Activated T-cell treated with anti-CD3 and anti-CD28 coated beads, Interleukin-2, amount 50 U/mL, for 72 hours (primary cell): ENCODE measurements at regions not wholly inside any gene's neighbourhood (a gene's known extent, or its start where the extent isn't known, plus 50 kb on each side); places are given as distances from the start of the nearest gene placed in this dataset.
"Not testable (repeated sequence)": the region's sequence is repeated elsewhere in the genome, so short reads cannot be mapped to it uniquely, and the experiment has no call there.

Source experiments
- ATAC-seq, 2 donors: fragments of 150-1000 bp; cut with Tn5 transposase; replicated peaks in 1 of 2; 2 replicates each; pipeline ENCODE4 v1.10.0; 2021; ENCODE audit warnings: moderate library complexity in 2 of 2, mild to moderate bottlenecking in 1 of 2
- DNase-seq, 2 donors: peaks; one replicate each; pipeline ENCODE4 v3.0.0; 2021 to 2022; ENCODE audit warnings: mixed read lengths in 1 of 2
- H3K27ac Mint-ChIP-seq: one replicate; pipeline ENCODE4 v1.8.0; 2022; ENCODE audit warnings: mild to moderate bottlenecking, moderate library complexity, mixed read lengths
- H3K27me3 Mint-ChIP-seq: one replicate; pipeline ENCODE4 v1.8.0; 2022; ENCODE audit warnings: low read depth, mixed read lengths
- H3K36me3 Mint-ChIP-seq, 2 donors: one replicate each; pipeline ENCODE4 v1.8.0; 2022; ENCODE audit warnings: mixed read lengths in 2 of 2, mild to moderate bottlenecking in 1 of 2; ENCODE audit not compliant: insufficient read depth in 2 of 2
- H3K4me1 Mint-ChIP-seq: one replicate; pipeline ENCODE4 v1.8.0; 2022; ENCODE audit warnings: low read depth, mixed read lengths
- H3K4me3 Mint-ChIP-seq, 2 donors: one replicate each; pipeline ENCODE4 v1.8.0; 2022; ENCODE audit warnings: mild to moderate bottlenecking in 2 of 2, mixed read lengths in 2 of 2, moderate library complexity in 2 of 2
- H3K9me3 Mint-ChIP-seq, 2 donors: one replicate each; pipeline ENCODE4 v1.8.0; 2022; ENCODE audit warnings: mixed read lengths in 2 of 2

DNA sequence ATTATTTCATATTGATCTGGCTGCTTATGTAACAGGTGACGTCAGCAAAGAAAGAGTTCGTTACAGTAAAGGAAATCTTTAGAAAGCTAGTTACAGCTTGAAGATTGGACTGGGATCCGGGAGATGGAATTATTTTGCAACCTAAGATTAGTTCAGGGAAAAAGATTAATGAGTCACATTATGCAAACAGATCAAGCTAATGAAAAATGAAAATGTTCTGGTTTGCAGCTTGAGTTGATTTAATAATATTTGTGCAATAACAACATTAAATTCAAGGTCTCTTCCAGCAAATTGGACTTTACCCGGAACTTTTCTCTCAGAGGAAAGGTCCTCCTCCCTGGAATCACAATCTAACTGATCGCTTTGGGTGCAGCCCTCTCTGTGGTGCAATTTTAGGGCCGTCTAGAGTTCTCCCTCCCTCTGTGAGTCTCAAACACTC is 119.5 kb downstream of the OTUD1 start:
- Mint-ChIP-seq H3K27me3 (no peaks in the 10 kb centered on the region), H3K36me3 (peaks cover 3 to 5% of the 10 kb centered on the region in 2 donors), H3K9me3 (peaks cover 0 to 7% of the 10 kb centered on the region in 2 donors), H3K4me1 (peaks cover 33% of the 10 kb centered on the region), H3K27ac (no peak overlapping the region), H3K4me3 (peak overlapping the region in 1 of 2 donors; percentile 47)
- ATAC-seq (no peak), DNase-seq (no peak)

DNA sequence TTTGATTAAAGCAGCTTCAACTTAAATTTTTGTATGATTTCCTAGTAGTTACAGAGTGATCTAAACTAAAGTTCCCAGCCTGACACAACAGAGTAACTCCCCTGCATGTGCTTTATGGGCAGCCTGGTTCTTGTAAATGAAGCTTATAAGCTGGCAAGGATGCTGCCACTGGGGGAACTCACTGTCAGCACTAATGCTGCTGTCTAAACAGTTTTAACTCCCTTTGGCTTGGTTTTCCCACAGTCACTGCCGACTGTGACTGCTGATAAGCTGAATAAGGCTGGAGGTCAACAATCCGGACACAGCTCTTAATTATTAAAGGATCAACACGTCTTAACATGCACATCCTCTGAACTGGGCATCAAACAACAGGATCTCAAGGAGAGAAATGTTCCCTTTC is 130.1 kb downstream of the OTUD1 start:
- ATAC-seq (no peak), DNase-seq (no peak)
- no peak overlapping the region for H3K27ac Mint-ChIP-seq
- H3K36me3 Mint-ChIP-seq: peaks cover 13 to 28% of the 10 kb centered on the region in 2 donors
- H3K9me3 Mint-ChIP-seq: peaks cover 15 to 17% of the 10 kb centered on the region in 2 donors
- peaks cover 2% of the 10 kb centered on the region for H3K27me3 Mint-ChIP-seq
- H3K4me1 Mint-ChIP-seq: no peaks in the 10 kb centered on the region
- no peak overlapping the region for H3K4me3 Mint-ChIP-seq

DNA sequence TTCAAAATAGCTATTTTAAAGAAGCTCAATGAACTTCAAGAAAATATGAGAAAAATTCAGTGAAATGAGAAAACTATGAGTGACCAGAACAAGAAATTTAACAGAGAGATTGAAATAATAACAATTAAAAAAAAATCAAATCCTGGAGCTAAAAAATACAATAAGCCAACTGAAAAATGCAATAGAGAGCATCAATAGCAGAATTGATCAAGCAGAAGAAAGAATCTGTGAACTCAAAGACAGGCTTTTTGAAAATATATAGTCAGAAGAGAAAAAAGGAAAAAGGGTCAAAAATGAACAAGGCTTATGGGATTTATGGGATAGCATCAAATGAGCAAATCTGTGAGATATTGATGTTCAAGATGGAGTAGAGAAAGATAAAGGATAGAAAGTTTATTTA is 133.0 kb downstream of the OTUD1 start:
- Mint-ChIP-seq H3K9me3 (peaks cover 14 to 15% of the 10 kb centered on the region in 2 donors), H3K27ac (no peak overlapping the region), H3K4me1 (no peaks in the 10 kb centered on the region), H3K4me3 (no peak overlapping the region), H3K27me3 (no peaks in the 10 kb centered on the region), H3K36me3 (peaks cover 13 to 21% of the 10 kb centered on the region in 2 donors)
- no peak for ATAC-seq
- DNase-seq: no peak

DNA sequence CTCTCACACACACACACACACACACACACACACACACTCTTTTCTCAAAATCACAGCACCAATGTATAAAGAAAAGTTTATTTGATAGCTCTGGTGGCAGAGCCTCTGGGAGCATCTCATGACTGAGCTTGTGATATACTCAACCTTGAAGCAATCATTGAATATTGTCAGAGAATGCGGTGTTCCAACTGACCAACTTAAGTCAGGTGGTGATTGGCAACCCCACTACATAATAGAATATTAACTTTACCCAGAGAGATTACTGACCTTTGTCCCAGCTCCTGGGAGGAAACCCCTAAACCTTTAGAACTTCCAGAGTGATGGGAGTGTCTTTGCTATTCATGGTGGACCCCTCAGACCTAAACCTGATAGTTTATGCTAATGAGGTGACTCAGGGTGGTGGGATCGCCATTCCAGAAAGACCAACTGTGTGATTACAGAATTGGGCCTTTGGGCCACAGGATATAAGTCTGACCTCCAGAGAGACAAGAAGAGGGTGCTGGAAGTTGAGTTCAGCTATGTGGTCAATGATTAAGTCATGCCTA is 143.1 kb downstream of the OTUD1 start:
- Mint-ChIP-seq H3K4me3 (no peak overlapping the region), H3K27ac (no peak overlapping the region), H3K36me3 (no peaks in the 10 kb centered on the region), H3K27me3 (no peaks in the 10 kb centered on the region), H3K4me1 (no peaks in the 10 kb centered on the region), H3K9me3 (no peaks in the 10 kb centered on the region)
- ATAC-seq: no peak
- no peak for DNase-seq

DNA sequence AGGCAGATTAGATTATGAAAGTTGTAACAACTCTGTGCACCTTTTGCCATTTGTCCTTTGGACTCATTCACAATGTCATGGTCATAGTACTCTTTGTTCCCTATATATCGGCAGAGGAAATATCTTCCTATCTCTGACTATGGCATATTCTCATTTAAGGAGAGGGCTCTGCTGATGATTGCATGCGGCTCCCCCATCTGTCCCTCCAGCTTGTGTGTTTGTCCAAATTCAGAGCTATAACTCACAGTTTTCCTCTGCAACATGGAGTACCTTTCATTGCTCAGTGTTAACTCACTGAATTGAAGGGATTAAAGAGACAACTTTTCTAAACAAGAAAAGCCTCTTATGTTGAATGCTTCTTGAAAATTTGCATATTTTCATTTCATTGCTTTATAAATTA is 145.5 kb downstream of the OTUD1 start:
- H3K27ac Mint-ChIP-seq: no peak overlapping the region
- DNase-seq: no peak
- no peak for ATAC-seq
- no peaks in the 10 kb centered on the region for H3K36me3 Mint-ChIP-seq
- no peaks in the 10 kb centered on the region for H3K27me3 Mint-ChIP-seq
- no peak overlapping the region for H3K4me3 Mint-ChIP-seq
- no peaks in the 10 kb centered on the region for H3K4me1 Mint-ChIP-seq
- peaks cover 0 to 2% of the 10 kb centered on the region in 2 donors for H3K9me3 Mint-ChIP-seq

DNA sequence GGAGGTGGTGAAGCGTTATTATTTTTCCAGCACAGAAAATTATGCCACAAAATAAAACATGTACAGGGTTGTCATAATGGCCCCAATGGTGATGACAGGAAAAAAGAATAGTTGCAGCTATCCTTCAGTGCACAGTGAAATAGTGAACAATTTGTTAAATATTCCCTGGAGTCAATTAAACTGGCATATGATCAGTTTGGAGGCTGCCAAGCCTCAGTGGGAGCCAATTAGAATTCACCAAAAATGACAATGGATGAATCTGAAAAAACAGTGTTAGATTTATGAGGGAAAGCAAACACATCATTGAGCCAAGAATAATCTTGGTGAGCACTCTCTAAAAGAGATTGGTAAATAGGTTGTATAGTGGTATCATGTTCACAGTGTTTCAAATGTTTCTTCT is 146.3 kb downstream of the OTUD1 start:
- H3K36me3 Mint-ChIP-seq: no peaks in the 10 kb centered on the region
- H3K27me3 Mint-ChIP-seq: no peaks in the 10 kb centered on the region
- H3K27ac Mint-ChIP-seq: no peak overlapping the region
- no peaks in the 10 kb centered on the region for H3K4me1 Mint-ChIP-seq
- H3K4me3 Mint-ChIP-seq: no peak overlapping the region
- no peak for DNase-seq
- H3K9me3 Mint-ChIP-seq: peaks cover 0 to 2% of the 10 kb centered on the region in 2 donors
- no peak for ATAC-seq

DNA sequence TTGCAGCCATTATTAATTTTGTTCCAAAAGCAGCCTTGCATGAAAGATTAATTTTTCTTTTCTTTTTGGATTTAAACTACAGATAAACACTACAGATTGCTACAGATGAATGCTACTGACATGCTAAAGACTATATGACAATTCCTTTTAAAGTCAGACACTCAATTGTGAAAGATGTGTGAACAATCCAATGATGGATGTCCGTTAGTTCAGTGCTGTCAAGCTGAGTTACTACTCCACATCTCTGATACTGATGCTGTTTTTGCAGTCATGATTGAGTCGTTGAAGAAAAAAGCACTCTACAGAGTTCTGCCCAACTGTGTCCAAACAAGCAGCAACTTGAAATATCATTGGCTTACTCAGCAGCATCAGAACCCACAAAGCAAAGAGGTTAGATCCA is 146.8 kb downstream of the OTUD1 start:
- Mint-ChIP-seq H3K27me3 (no peaks in the 10 kb centered on the region), H3K9me3 (peaks cover 0 to 2% of the 10 kb centered on the region in 2 donors), H3K4me3 (no peak overlapping the region), H3K4me1 (no peaks in the 10 kb centered on the region), H3K27ac (no peak overlapping the region), H3K36me3 (no peaks in the 10 kb centered on the region)
- no peak for ATAC-seq
- no peak for DNase-seq

DNA sequence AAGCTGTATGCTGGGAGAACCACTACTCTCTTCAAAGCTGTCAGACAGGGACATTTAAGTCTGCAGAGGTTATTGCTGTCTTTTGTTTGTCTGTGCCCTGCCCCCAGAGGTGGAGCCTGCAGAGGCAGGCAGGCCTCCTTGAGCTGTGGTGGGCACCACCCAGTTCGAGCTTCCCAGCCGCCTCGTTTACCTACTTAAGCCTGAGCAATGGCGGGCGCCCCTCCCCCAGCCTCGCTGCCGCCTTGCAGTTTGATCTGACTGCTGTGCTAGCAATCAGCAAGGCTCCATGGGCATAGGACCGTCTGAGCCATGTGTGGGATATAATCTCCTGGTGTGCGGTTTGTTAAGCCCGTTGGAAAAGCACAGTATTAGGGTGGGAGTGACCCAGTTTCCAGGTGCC is 156.4 kb downstream of the OTUD1 start:
- not testable (repeated sequence) for DNase-seq, H3K27me3 Mint-ChIP-seq, ATAC-seq, H3K27ac Mint-ChIP-seq, H3K4me1 Mint-ChIP-seq, H3K9me3 Mint-ChIP-seq, H3K4me3 Mint-ChIP-seq
- H3K36me3 Mint-ChIP-seq: peaks cover 7 to 19% of the 10 kb centered on the region in 2 donors

DNA sequence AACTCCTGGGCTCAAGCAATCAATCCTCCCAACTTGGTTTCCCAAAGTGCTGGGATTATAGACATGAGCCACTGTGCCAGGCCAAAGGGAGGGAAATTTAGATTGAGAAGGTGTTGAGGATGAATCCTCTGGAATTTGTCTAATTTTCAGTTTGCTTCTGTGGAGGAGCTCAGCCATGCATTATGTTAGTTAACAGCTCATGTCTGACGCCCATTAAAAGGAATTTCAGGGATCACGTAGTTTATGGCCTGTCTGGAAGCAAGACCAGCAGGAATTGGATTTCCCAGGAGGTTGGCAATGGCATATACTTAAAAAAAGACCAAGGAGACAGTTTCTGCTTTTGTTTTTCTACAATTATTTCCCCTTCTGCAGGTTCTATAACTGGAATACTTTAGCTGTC is 165.7 kb downstream of the OTUD1 start:
- ATAC-seq (no peak), DNase-seq (no peak)
- Mint-ChIP-seq H3K4me1 (no peaks in the 10 kb centered on the region), H3K27me3 (no peaks in the 10 kb centered on the region), H3K4me3 (no peak overlapping the region), H3K27ac (no peak overlapping the region), H3K36me3 (no peaks in the 10 kb centered on the region), H3K9me3 (no peaks in the 10 kb centered on the region)

DNA sequence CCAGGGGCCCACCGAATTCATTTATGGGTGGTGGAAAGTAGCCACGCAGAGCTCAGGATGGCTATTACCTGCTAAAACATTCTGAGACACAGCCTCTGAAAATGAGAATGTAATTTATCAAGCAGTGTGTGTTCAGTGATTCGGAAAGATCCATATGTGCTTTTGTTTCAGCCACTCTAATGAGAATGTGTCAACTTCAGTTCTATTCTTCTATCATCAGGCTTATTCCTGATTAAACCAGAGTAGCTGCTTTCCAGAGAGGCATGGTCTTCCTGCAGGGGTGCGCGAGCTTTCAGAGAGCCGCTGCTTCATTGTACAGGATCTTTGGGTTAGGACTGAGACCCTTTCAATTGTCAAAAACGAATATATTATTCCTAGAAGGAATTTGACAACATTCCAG is 167.6 kb downstream of the OTUD1 start:
- Mint-ChIP-seq H3K27me3 (no peaks in the 10 kb centered on the region), H3K27ac (no peak overlapping the region), H3K4me3 (no peak overlapping the region), H3K4me1 (no peaks in the 10 kb centered on the region), H3K36me3 (no peaks in the 10 kb centered on the region), H3K9me3 (no peaks in the 10 kb centered on the region)
- DNase-seq: no peak
- no peak for ATAC-seq

DNA sequence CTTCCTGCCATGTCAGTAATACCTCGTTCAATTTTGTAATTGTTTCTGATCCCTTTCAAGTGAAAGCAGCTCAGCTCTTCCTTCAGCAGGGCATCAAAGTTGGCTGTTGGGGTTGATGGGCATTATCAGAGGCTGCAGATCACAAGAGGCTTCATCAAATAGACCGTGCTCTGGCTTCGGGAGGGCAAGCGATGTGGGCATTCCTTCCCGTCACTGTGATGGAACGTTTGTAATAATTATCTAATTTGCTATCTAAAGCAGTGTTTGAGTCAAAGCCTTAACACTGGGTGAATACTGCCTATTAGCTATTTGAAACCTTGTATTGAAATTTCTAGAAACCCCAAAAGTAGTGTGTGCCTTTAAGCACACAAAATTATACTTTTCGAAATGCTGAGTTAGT is 170.1 kb downstream of the OTUD1 start:
- H3K27me3 Mint-ChIP-seq: no peaks in the 10 kb centered on the region
- H3K9me3 Mint-ChIP-seq: no peaks in the 10 kb centered on the region
- H3K27ac Mint-ChIP-seq: no peak overlapping the region
- no peak overlapping the region for H3K4me3 Mint-ChIP-seq
- no peaks in the 10 kb centered on the region for H3K36me3 Mint-ChIP-seq
- DNase-seq (no peak), ATAC-seq (no peak)
- peaks cover 2% of the 10 kb centered on the region for H3K4me1 Mint-ChIP-seq

DNA sequence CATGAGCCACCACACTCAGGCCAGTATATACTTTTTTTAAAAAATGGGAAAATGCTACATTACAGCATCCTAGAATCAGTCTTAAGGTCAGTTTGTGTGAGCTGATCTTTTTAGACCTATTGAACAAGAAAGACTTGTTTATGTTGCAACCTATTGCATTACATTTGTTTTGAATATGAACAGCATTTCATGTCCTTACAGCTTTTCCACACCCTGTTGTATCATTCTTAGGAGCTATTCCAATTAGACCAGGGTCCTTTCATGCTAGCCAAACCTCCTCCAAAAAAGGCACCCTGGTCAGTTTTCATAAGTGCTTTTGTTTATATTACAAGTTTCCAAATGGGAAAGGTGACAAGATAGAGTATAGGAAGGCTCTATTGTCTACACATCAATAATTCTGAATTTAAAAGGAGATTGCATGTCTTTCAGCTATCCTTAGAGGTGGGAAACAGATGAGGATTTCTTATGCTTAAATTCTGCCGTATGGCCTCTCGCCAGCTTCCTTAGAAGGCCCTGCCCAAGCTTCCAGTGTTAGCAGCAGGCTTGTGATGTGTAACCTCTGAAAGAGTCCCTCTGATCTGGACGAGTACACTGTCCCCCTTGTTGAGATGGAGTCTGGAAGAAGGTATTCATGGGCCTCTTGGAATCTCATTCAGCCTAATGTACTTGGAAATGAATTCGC is 171.9 kb downstream of the OTUD1 start:
- Mint-ChIP-seq H3K9me3 (no peaks in the 10 kb centered on the region), H3K36me3 (no peaks in the 10 kb centered on the region), H3K4me1 (peaks cover 4% of the 10 kb centered on the region), H3K27me3 (no peaks in the 10 kb centered on the region), H3K27ac (no peak overlapping the region), H3K4me3 (no peak overlapping the region)
- ATAC-seq: no peak
- no peak for DNase-seq

DNA sequence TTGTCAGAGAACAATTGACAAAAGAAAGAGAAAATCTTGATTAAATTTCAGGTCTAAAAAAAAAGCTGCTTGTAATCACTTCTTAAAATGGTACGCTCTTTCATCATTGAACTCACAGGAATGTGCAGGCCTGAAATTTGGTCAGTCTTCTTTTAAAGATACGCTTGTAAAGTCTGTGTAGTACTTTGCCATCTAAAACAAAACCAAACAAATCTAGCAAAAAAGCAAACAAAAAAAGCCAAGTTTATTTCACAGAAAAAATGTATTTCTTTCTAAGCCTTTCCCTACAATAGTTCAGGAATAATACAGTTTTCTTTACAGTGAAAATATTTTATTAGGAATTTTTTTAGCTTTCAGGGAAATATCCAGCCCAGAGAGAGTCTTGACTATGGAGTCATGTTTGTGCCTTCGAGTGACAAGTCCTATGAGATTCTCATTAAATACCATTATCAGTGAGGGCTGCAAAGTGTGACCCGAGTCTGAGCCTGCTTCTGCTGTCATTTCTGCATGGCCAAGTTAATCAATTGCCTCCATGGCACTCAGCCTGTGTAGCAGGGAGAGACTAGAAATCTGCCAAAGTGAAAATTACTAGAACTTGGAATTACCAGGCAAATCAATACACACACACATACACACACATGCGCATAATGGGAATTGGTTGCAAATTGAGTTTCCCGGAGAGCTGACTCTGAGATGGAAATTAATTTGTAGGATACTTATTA is 172.6 kb downstream of the OTUD1 start:
- no peak for DNase-seq
- no peaks in the 10 kb centered on the region for H3K27me3 Mint-ChIP-seq
- no peak for ATAC-seq
- no peaks in the 10 kb centered on the region for H3K9me3 Mint-ChIP-seq
- H3K4me1 Mint-ChIP-seq: peaks cover 4% of the 10 kb centered on the region
- H3K4me3 Mint-ChIP-seq: no peak overlapping the region
- no peaks in the 10 kb centered on the region for H3K36me3 Mint-ChIP-seq
- no peak overlapping the region for H3K27ac Mint-ChIP-seq
